DMS53 (cell line): ENCODE measurements at regions not wholly inside any gene's neighbourhood (a gene's known extent, or its start where the extent isn't known, plus 50 kb on each side); places are given as distances from the start of the nearest gene placed in this dataset.

Source experiments
- DNase-seq: peaks from one replicate; lab custom pipeline; 2025; lab: John Stamatoyannopoulos, UW

DNA sequence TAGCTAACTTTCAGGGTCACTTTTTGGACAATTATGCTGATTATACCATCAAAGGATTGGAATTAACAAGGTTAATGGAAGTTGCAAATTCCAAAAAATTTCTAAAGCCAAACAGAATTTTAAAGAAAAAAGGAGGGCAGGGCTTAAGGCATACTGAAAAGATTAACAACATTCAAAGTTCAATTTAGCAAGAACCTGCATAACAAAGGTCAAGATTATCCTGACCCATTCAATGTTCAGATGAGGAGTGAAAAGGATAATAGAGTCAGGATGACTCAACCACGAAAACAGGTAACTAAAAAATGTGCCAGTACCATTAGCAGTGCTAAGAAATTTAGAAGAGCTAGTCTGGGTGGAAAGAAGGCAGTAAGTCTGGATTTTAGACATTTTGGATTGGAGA is 139.8 kb upstream of the HNMT start:
- no peak for DNase-seq

GRCh38 chr2:137826373-137827372 is 137.6 kb upstream of the HNMT start:
- no peak for DNase-seq

DNA sequence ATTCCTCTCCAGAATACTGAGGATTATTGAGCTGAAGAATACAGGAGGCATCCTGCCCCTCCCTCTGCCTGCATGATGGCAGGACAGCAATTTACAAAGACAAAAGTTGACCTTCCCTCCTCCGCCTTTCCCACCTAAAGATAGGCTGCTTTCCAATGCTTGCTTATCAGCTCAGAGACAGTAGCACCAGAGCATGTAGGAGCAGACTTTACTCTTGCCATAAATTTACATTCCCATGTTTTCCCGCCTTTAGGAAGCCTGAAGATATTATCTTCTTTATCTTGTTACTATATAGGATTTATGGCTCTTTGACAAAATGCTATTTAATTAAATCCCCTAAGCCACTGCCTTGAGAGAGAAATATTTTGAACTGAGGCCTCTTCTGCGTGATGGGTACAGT is 135.6 kb upstream of the HNMT start:
- no peak for DNase-seq

DNA sequence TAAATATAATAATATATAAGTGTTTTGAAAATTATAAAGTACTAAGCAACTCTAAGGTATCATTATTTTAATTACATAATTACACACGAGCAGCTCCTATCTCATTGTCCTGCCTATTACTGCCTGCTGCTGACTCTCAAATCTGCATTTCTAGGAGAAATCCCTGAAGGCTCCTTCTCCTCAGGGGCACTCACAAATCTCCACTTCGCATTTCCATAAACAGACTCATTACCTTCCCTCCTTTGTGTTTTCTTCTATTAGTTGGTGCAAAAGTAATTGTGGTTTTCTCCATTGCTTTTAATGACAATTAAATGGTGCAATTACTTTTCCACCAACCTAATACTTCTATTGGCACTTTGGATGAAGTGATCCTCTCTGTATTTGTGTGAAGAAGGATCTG is 135.0 kb upstream of the HNMT start:
- no peak for DNase-seq

DNA sequence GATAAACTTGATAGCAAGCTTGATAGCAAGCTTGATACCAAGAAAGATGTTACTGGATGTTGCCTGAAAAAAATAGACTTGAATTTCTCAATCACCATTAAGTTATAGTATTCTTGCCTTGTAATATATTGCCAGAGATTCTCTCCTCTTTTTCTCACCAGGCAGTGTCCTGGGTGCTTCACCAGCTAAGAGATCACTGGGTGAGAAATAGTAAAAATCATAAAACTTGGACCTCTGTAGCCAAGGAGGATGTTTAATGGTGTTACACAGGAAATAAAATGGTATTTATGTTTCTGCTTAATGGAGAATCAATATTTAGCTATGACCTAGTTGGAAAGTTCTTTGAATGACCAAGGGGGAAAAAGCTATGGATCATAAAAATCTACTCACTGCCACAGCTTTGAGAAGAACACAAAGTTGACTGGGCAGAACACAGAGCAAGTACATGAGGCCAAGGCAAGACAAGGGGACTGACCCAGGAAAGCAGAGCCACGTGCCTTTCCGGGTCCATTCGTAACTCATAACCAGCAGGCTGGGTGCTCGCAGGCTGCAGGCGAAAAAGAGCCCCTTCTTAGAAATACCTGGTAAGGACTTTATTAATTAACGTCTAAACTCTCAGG is 129.4 kb upstream of the HNMT start:
- DNase-seq, result no peak

- no peak for DNase-seq
These were observed 127.6 kb upstream of the HNMT start for GRCh38 chr2:137836671-137837070.

- DNase-seq, result no peak
These were observed 126.4 kb upstream of the HNMT start for GRCh38 chr2:137837830-137838229.

GRCh38 chr2:137838255-137839092 is 125.8 kb upstream of the HNMT start:
- DNase-seq, result peak; percentile 53

GRCh38 chr2:137842430-137842829 is 121.8 kb upstream of the HNMT start:
- DNase-seq, result no peak

DNA sequence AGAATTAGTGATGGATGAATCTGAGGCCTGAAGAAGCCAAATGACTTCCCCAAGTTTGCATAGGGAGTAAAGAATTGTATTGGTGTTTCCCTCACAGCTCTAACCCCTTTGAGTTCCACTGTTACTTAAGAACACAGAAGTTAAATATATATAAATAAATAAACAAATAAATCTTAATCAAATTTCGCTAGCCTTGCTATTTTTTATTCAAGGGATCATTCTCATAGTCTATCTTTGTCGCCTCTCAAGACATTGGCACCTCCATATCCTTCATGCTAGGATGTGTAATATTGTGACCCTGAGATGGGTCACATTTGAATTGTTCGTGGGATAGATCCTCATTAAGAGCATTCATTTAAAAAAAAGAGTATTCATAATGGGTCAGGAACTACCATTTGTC is 121.3 kb upstream of the HNMT start:
- no peak for DNase-seq

DNA sequence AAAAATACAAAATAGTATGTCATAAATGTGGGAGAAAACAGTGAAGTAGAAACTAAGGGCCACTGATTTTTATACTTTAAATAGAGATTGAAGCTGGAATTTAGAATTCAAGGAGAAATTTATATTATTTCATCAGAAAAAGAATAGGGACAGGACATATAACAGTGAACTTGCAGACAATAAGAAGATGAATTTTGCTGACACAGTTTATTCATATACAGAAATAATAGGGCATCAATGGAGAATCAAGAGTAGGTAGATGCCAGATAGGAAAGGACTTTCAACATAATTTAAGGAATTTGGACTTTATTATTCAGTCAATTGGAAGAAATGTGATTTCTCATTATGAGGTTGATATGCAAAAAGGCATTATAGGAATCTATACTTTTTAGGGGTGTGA is 118.9 kb upstream of the HNMT start:
- DNase-seq, result no peak

DNA sequence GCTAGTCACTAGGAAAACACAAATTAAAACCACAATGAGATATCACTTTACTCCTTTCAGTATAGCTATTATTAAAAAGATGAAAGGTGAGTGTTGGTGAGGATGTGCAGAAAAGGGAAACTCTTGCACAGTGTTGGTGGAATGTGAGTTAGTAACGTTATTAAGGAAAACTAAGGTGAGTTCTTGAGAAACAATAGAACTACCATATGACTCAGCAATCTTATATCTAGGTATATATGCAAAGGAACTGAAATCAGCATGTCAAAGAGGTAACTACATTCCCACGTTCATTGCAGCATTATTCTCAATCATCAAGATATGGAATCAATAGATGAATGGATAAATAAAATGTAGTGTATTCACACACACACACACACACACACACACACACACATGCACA is 117.3 kb upstream of the HNMT start:
- DNase-seq, result no peak

- DNase-seq, result peak; percentile 2
These were observed 116.8 kb upstream of the HNMT start for GRCh38 chr2:137847443-137847842.

- DNase-seq, result peak; percentile 13
These were observed 106.4 kb upstream of the HNMT start for GRCh38 chr2:137857881-137858280.

DNA sequence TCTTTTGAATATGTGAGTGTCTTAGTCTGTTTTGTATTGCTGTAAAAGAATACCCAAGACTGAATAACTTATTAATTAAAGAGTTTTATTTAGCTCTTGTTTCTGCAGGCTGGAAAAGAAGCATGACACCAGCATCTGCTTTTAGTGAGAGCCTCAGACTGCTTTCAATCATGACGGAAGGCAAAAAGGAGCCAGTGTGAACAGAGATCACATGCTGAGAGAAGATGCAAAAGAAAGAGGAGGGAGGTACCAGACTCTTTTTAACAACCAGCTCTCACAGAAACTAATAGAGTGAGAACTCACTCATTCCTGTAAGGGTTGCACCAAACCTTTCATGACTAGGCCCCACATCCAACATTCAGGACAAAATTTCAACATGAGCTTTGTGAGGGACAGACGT is 101.6 kb upstream of the HNMT start:
- DNase-seq, result no peak

DNA sequence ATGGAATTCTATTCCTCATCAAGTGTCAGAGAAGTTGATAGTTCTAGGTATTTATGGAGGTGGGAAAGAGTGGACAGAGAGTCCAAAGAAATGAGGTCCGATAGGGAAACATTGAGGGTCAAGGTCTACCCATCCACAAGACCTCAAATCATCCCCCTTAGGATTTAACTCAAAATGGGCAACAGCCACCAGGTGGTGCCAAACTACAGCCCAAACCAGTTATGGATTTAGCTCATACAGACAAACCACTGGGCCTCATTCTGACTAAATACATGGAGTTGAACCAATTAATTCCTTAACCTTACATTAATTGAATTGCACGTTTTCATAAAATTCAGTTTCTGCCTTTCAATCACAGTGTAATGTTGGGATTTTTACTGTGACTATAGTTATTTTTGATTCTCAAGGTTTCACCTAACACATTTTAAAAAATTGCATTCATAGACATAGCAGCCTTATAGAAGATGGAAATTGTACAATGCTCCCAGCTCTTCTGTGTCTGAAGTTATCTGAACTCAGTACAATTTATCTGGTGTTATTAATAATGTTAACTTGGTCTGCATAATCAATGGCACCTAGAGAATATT is 98.2 kb upstream of the HNMT start:
- DNase-seq, result peak; percentile 55

DNA sequence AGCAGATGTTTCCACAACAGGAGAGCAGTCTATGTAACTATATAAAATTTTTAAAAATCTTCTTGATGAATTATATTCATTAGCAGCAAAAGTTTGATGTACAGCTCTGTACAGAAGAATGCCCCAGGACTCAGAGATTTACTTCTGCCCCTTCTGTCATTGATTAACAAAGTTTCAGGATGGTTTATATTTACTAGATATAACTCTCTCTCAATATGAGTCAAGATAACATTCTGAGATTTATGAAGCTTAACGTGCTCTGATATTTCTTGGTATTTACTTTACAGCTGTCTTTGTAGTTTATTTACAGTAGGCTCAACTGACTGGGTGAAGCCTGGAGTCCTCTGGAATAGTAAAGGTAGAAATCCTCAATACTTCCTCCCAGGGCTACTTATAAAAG is 93.6 kb upstream of the HNMT start:
- no peak for DNase-seq

GRCh38 chr2:137872577-137872976 is 91.7 kb upstream of the HNMT start:
- no peak for DNase-seq

DNA sequence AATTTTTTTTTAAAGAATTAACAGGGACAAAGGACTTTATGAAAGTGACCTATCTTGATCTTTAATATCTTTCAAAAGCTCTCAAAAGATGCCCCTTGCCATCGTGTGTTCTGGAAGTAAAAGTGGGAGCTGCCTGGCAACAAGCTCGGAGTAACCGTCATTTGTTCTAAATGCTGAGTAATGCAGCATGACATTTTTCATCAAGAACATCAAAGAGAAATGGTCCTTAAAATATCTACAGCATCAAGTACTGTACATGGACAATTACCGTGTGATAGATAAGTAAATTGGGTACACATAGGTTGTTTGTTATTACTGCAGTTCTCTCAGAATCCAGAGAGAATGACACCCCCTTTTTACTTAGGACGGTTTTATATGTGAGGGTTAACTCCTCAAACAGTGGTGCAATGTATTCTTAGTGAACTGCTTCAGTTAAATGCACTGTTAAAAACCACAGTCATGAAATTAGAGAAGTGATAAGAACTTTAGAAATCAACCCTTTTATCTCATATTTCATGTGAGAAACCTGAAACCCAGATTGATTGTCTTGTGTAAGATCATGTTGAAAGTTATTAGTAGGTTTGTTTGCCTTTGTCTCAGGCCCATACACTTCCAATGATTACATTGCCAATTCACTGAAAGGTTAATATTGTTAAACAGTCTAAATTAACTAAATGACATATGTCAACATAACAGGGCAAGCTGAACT is 90.6 kb upstream of the HNMT start:
- DNase-seq, result peak; percentile 4

GRCh38 chr2:137879121-137879520 is 85.2 kb upstream of the HNMT start:
- no peak for DNase-seq

GRCh38 chr2:137881711-137882110 is 82.6 kb upstream of the HNMT start:
- DNase-seq, result peak; percentile 1
